Caco-2 (cell line): ENCODE measurements at regions not wholly inside any gene's neighbourhood (a gene's known extent, or its start where the extent isn't known, plus 50 kb on each side); places are given as distances from the start of the nearest gene placed in this dataset.
"Not testable (repeated sequence)": the region's sequence is repeated elsewhere in the genome, so short reads cannot be mapped to it uniquely, and the experiment has no call there.

ENCODE experiments used
- BruUV-seq: library from RNA; stranded (reverse); fragments of 400-500 nt; replicated peaks from 2 replicates; lab custom pipeline; 2021; lab: Mats Ljungman, UMichigan
- CTCF ChIA-PET: fragments of 300-600 bp; sonication (Branson Sonifier 250); formaldehyde crosslinking; loops from one replicate; lab custom pipeline; 2022; ENCODE audit warnings: antibody characterized with exemption; lab: Charles Lee
- POLR2A ChIA-PET: fragments of 300-600 bp; sonication (Branson Sonifier 250); formaldehyde crosslinking; loops from one replicate; lab custom pipeline; 2022; ENCODE audit warnings: antibody characterized with exemption; lab: Charles Lee
- DNase-seq, 2 experiments: peaks; one replicate each; pipeline versions ENCODE4 v3.0.0 to v3.0.0-alpha.2; 2020 to 2022
- H3K27me3 ChIP-seq: replicated peaks from 2 replicates; pipeline ENCODE4 v1.6.0; 2011; ENCODE audit warnings: low read length; ENCODE audit not compliant: control insufficient read depth, insufficient read depth
- H3K36me3 ChIP-seq: 2 replicates; pipeline ENCODE4 v1.5.1; 2011; ENCODE audit warnings: low read length; ENCODE audit not compliant: control insufficient read depth, insufficient read depth
- H3K4me1 ChIP-seq: fragments of 250-450 bp; sonication (Bioruptor Pico); 2 replicates; pipeline ENCODE4 v1.5.1; 2020; ENCODE audit warnings: mild to moderate bottlenecking
- H3K4me3 ChIP-seq: 2 replicates; pipeline ENCODE4 v1.5.1; 2011; ENCODE audit warnings: low read depth, mild to moderate bottlenecking, control low read depth, low read length
- H3K9me3 ChIP-seq: fragments of 250-450 bp; sonication (Bioruptor Pico); 2 replicates; pipeline ENCODE4 v1.5.1; 2020; ENCODE audit warnings: mild to moderate bottlenecking, moderate library complexity
- H3K27ac Mint-ChIP-seq: one replicate; pipeline ENCODE4 v1.8.0; 2022; ENCODE audit warnings: mixed read lengths; ENCODE audit not compliant: unreplicated experiment
- H3K27me3 Mint-ChIP-seq: one replicate; pipeline ENCODE4 v1.8.0; 2022; ENCODE audit warnings: mixed read lengths; ENCODE audit not compliant: insufficient read depth, unreplicated experiment
- H3K36me3 Mint-ChIP-seq: one replicate; pipeline ENCODE4 v1.8.0; 2022; ENCODE audit warnings: mild to moderate bottlenecking, mixed read lengths; ENCODE audit not compliant: insufficient read depth, unreplicated experiment
- H3K4me1 Mint-ChIP-seq: one replicate; pipeline ENCODE4 v1.8.0; 2022; ENCODE audit warnings: low read depth, mixed read lengths; ENCODE audit not compliant: unreplicated experiment
- H3K4me3 Mint-ChIP-seq: one replicate; pipeline ENCODE4 v1.8.0; 2022; ENCODE audit warnings: mild to moderate bottlenecking, moderate library complexity, mixed read lengths; ENCODE audit not compliant: unreplicated experiment
- H3K9me3 Mint-ChIP-seq: one replicate; pipeline ENCODE4 v1.8.0; 2022; ENCODE audit warnings: mixed read lengths; ENCODE audit not compliant: unreplicated experiment
- CTCF ChIP-seq, 2 experiments: fragments of 200-600 bp in 1 of 2; IDR thresholded peaks; 1 replicate in 1 of 2; 2 replicates in 1 of 2; pipeline versions ENCODE4 v1.5.1 to v1.8.0; 2011 to 2022; ENCODE audit warnings: antibody characterized with exemption in 1 of 2, control low read depth in 1 of 2, inconsistent platforms in 1 of 2, low read depth in 1 of 2, low read length in 1 of 2, mild to moderate bottlenecking in 1 of 2, moderate library complexity in 1 of 2; ENCODE audit not compliant: insufficient read depth in 1 of 2, severe bottlenecking in 1 of 2, unreplicated experiment in 1 of 2
- intact Hi-C: fragments of 100-400 bp; cut with micrococcal nuclease; formaldehyde crosslinking; loops from one replicate; pipeline ENCODE4 v1.10.0; 2022; ENCODE audit not compliant: unreplicated experiment

- H3K27ac Mint-ChIP-seq, BruUV-seq, H3K36me3 Mint-ChIP-seq, H3K36me3 ChIP-seq, H3K4me3 Mint-ChIP-seq, H3K4me1 ChIP-seq, H3K4me1 Mint-ChIP-seq, H3K27me3 ChIP-seq, POLR2A ChIA-PET, H3K9me3 Mint-ChIP-seq, H3K27me3 Mint-ChIP-seq, H3K9me3 ChIP-seq, H3K4me3 ChIP-seq: not testable (repeated sequence)
- intact Hi-C loops = loop anchor here (1.0 to 10.0 kb wide), 9 partner anchors 79 to 1205 kb away; no protein-coding TSS in a partner anchor
- CTCF ChIA-PET = interaction anchor here (0.6 to 1.0 kb wide), 2 partner anchors 129 to 843 kb away, joined by 3 to 4 read pairs; no protein-coding TSS in a partner anchor
- peak; percentile 40 to 59 for DNase-seq
- peak; percentile 39 to 58 for TF ChIP-seq CTCF (IDR thresholded peaks at IDR 0.05; ENCODE audit: insufficient read depth in 1 of 2, low read depth in 1 of 2, low read length in 1 of 2, severe bottlenecking in 1 of 2, unreplicated experiment in 1 of 2)
These were observed 201.2 kb upstream of the PCDH18 start for GRCh38 chr4:137733174-137734141.

GRCh38 chr4:137722910-137723309 is 190.6 kb upstream of the PCDH18 start:
- no peak overlapping the region for H3K4me3 Mint-ChIP-seq
- H3K4me3 ChIP-seq = no peak overlapping the region
- no peak overlapping the region for H3K27ac Mint-ChIP-seq
- intact Hi-C loops = no loop called here
- ChIA-PET POLR2A (no interaction called here), CTCF (no interaction called here)
- DNase-seq = no peak
- H3K36me3 ChIP-seq = no peaks in the 10 kb centered on the region
- BruUV-seq = no TSS peak
- H3K27me3 ChIP-seq = no peaks in the 10 kb centered on the region
- H3K36me3 Mint-ChIP-seq = no peaks in the 10 kb centered on the region
- no peaks in the 10 kb centered on the region for H3K4me1 ChIP-seq
- TF ChIP-seq CTCF (IDR thresholded peaks at IDR 0.05; ENCODE audit: insufficient read depth in 1 of 2, low read depth in 1 of 2, low read length in 1 of 2, severe bottlenecking in 1 of 2, unreplicated experiment in 1 of 2) = no peak
- no peaks in the 10 kb centered on the region for H3K9me3 ChIP-seq
- no peaks in the 10 kb centered on the region for H3K9me3 Mint-ChIP-seq
- no peaks in the 10 kb centered on the region for H3K4me1 Mint-ChIP-seq
- H3K27me3 Mint-ChIP-seq = peaks cover 3% of the 10 kb centered on the region

- POLR2A ChIA-PET = no interaction called here
- intact Hi-C loops = no loop called here
- no peaks in the 10 kb centered on the region for H3K4me1 ChIP-seq
- H3K36me3 ChIP-seq = no peaks in the 10 kb centered on the region
- H3K4me3 ChIP-seq = no peak overlapping the region
- Mint-ChIP-seq H3K36me3 (no peaks in the 10 kb centered on the region), H3K27me3 (peaks cover 3% of the 10 kb centered on the region), H3K4me1 (no peaks in the 10 kb centered on the region), H3K9me3 (no peaks in the 10 kb centered on the region), H3K4me3 (no peak overlapping the region), H3K27ac (no peak overlapping the region)
- CTCF ChIA-PET = no interaction called here
- no peaks in the 10 kb centered on the region for H3K27me3 ChIP-seq
- H3K9me3 ChIP-seq = no peaks in the 10 kb centered on the region
- no peak for TF ChIP-seq CTCF (IDR thresholded peaks at IDR 0.05; ENCODE audit: insufficient read depth in 1 of 2, low read depth in 1 of 2, low read length in 1 of 2, severe bottlenecking in 1 of 2, unreplicated experiment in 1 of 2)
- BruUV-seq = no TSS peak
- no peak for DNase-seq
These were observed 179.2 kb upstream of the PCDH18 start for GRCh38 chr4:137711502-137711901.
